HUES48 (cell line): ENCODE measurements at regions not wholly inside any gene's neighbourhood (a gene's known extent, or its start where the extent isn't known, plus 50 kb on each side); places are given as distances from the start of the nearest gene placed in this dataset.

Source experiments
- H3K27ac ChIP-seq: one replicate; pipeline ENCODE4 v1.7.0; 2013; ENCODE audit warnings: low read depth, low read length, inconsistent platforms
- H3K27me3 ChIP-seq: 2 replicates; pipeline ENCODE4 v1.6.1; 2013; ENCODE audit warnings: mild to moderate bottlenecking, low read length; ENCODE audit not compliant: control insufficient read depth, insufficient read depth
- H3K36me3 ChIP-seq: 2 replicates; pipeline ENCODE4 v1.6.1; 2013; ENCODE audit warnings: low read length; ENCODE audit not compliant: control insufficient read depth, insufficient read depth
- H3K4me1 ChIP-seq: 2 replicates; pipeline ENCODE4 v1.6.1; 2013; ENCODE audit warnings: mild to moderate bottlenecking, low read length; ENCODE audit not compliant: control insufficient read depth, insufficient read depth
- H3K4me3 ChIP-seq: 2 replicates; pipeline ENCODE4 v1.5.1; 2013; ENCODE audit warnings: mild to moderate bottlenecking, low read depth, low read length
- H3K9ac ChIP-seq: 2 replicates; pipeline ENCODE4 v1.6.1; 2013; ENCODE audit warnings: mild to moderate bottlenecking, low read depth, low read length, moderate library complexity
- H3K9me3 ChIP-seq: 2 replicates; pipeline ENCODE4 v1.6.1; 2013; ENCODE audit warnings: low read length; ENCODE audit not compliant: control insufficient read depth, insufficient read depth

- Histone ChIP-seq H3K4me1 (0 out of 2 replicates have a peak, but pooled peaks cover 4% of the 10 kb centered on the region), H3K27me3 (no peaks in the 10 kb centered on the region), H3K9ac (no peak overlapping the region), H3K27ac (no peak overlapping the region), H3K36me3 (no peaks in the 10 kb centered on the region), H3K9me3 (no peaks in the 10 kb centered on the region), H3K4me3 (no peak overlapping the region)
Observed at GRCh38 chr15:58274885-58275284, 136.7 kb downstream of the AQP9 start.

- 0 out of 2 replicates have a peak, but pooled peaks cover 4% of the 10 kb centered on the region for H3K4me1 ChIP-seq
- H3K4me3 ChIP-seq, result no peak overlapping the region
- H3K36me3 ChIP-seq, result no peaks in the 10 kb centered on the region
- no peaks in the 10 kb centered on the region for H3K9me3 ChIP-seq
- H3K27ac ChIP-seq, result no peak overlapping the region
- no peak overlapping the region for H3K9ac ChIP-seq
- H3K27me3 ChIP-seq, result no peaks in the 10 kb centered on the region
Observed at GRCh38 chr15:58275785-58276184, 137.6 kb downstream of the AQP9 start.

GRCh38 chr15:58276924-58277323 is 138.7 kb downstream of the AQP9 start:
- Histone ChIP-seq H3K36me3 (no peaks in the 10 kb centered on the region), H3K9ac (no peak overlapping the region), H3K27me3 (no peaks in the 10 kb centered on the region), H3K9me3 (no peaks in the 10 kb centered on the region), H3K4me3 (no peak overlapping the region), H3K27ac (no peak overlapping the region), H3K4me1 (0 out of 2 replicates have a peak, but pooled peaks cover 4% of the 10 kb centered on the region)

GRCh38 chr15:58277333-58277732 is 139.2 kb downstream of the AQP9 start:
- H3K9me3 ChIP-seq, result no peaks in the 10 kb centered on the region
- no peak overlapping the region for H3K27ac ChIP-seq
- H3K27me3 ChIP-seq, result no peaks in the 10 kb centered on the region
- 0 out of 2 replicates have a peak, but pooled peaks cover 4% of the 10 kb centered on the region for H3K4me1 ChIP-seq
- H3K36me3 ChIP-seq, result no peaks in the 10 kb centered on the region
- H3K4me3 ChIP-seq, result no peak overlapping the region
- no peak overlapping the region for H3K9ac ChIP-seq

GRCh38 chr15:58279106-58279505 is 140.9 kb downstream of the AQP9 start:
- Histone ChIP-seq H3K9me3 (no peaks in the 10 kb centered on the region), H3K36me3 (no peaks in the 10 kb centered on the region), H3K4me1 (0 out of 2 replicates have a peak, but pooled peaks cover 4% of the 10 kb centered on the region), H3K4me3 (no peak overlapping the region), H3K27me3 (no peaks in the 10 kb centered on the region), H3K27ac (no peak overlapping the region), H3K9ac (no peak overlapping the region)

- Histone ChIP-seq H3K4me1 (0 out of 2 replicates have a peak, but pooled peaks cover 4% of the 10 kb centered on the region), H3K27me3 (no peaks in the 10 kb centered on the region), H3K27ac (no peak overlapping the region), H3K36me3 (no peaks in the 10 kb centered on the region), H3K4me3 (no peak overlapping the region), H3K9ac (no peak overlapping the region), H3K9me3 (no peaks in the 10 kb centered on the region)
Observed at GRCh38 chr15:58279654-58280053, 141.5 kb downstream of the AQP9 start.

- H3K9me3 ChIP-seq, result no peaks in the 10 kb centered on the region
- H3K4me1 ChIP-seq, result 0 out of 2 replicates have a peak, but pooled peaks cover 4% of the 10 kb centered on the region
Observed at GRCh38 chr15:58282060-58282708, 144.0 kb downstream of the AQP9 start.

GRCh38 chr15:58283302-58283701 is 145.1 kb downstream of the AQP9 start:
- Histone ChIP-seq H3K4me1 (0 out of 2 replicates have a peak, but pooled peaks cover 4% of the 10 kb centered on the region), H3K4me3 (no peak overlapping the region), H3K27ac (no peak overlapping the region), H3K9ac (no peak overlapping the region), H3K36me3 (no peaks in the 10 kb centered on the region), H3K9me3 (no peaks in the 10 kb centered on the region), H3K27me3 (no peaks in the 10 kb centered on the region)

More at GRCh38 chr15:58282060-58282708, 144.0 kb downstream of the AQP9 start:
- Histone ChIP-seq H3K36me3 (no peaks in the 10 kb centered on the region), H3K27me3 (no peaks in the 10 kb centered on the region), H3K9ac (no peak overlapping the region), H3K27ac (no peak overlapping the region), H3K4me3 (no peak overlapping the region)

- no peaks in the 10 kb centered on the region for H3K27me3 ChIP-seq
- H3K9me3 ChIP-seq, result no peaks in the 10 kb centered on the region
- no peaks in the 10 kb centered on the region for H3K4me1 ChIP-seq
- H3K36me3 ChIP-seq, result no peaks in the 10 kb centered on the region
- no peak overlapping the region for H3K27ac ChIP-seq
- H3K4me3 ChIP-seq, result no peak overlapping the region
- H3K9ac ChIP-seq, result no peak overlapping the region
Observed at GRCh38 chr15:58284293-58284692, 146.1 kb downstream of the AQP9 start.

- Histone ChIP-seq H3K9me3 (no peaks in the 10 kb centered on the region), H3K4me1 (peaks cover 7% of the 10 kb centered on the region), H3K36me3 (no peaks in the 10 kb centered on the region), H3K9ac (no peak overlapping the region), H3K27ac (no peak overlapping the region), H3K27me3 (no peaks in the 10 kb centered on the region), H3K4me3 (no peak overlapping the region)
Observed at GRCh38 chr15:58285212-58285920, 146.4 kb upstream of the LIPC start.

- H3K36me3 ChIP-seq, result no peaks in the 10 kb centered on the region
- H3K4me1 ChIP-seq, result peaks cover 9% of the 10 kb centered on the region
- H3K9me3 ChIP-seq, result no peaks in the 10 kb centered on the region
- H3K9ac ChIP-seq, result no peak overlapping the region
- H3K4me3 ChIP-seq, result no peak overlapping the region
- H3K27ac ChIP-seq, result no peak overlapping the region
- H3K27me3 ChIP-seq, result no peaks in the 10 kb centered on the region
Observed at GRCh38 chr15:58285921-58286278, 145.9 kb upstream of the LIPC start.
